SK-N-SH treated with all-trans-retinoic acid at 6 μM for 48 hours (cell line): ENCODE measurements at regions not wholly inside any gene's neighbourhood (a gene's known extent, or its start where the extent isn't known, plus 50 kb on each side); places are given as distances from the start of the nearest gene placed in this dataset.

Experiments used
- ATAC-seq: fragments of 200-7000 bp; cut with Tn5 transposase; 3 replicates; pipeline ENCODE4 v1.9.1; 2020; ENCODE audit warnings: mild to moderate bottlenecking, moderate library complexity
- BACH2 ChIP-seq: fragments of 250-450 bp; sonication (Bioruptor Pico); IDR thresholded peaks from 2 replicates; pipeline ENCODE4 v1.9.0; 2021; ENCODE audit warnings: mild to moderate bottlenecking, borderline replicate concordance
- GLIS3 ChIP-seq: fragments of 250-450 bp; sonication (Bioruptor Pico); IDR thresholded peaks from 2 replicates; pipeline ENCODE4 v1.5.0; 2020; ENCODE audit warnings: mild to moderate bottlenecking, moderate library complexity
- ISL1 ChIP-seq: fragments of 250-450 bp; sonication (Bioruptor Pico); IDR thresholded peaks from 2 replicates; pipeline ENCODE4 v2.1.2; 2022; ENCODE audit warnings: mild to moderate bottlenecking, moderate library complexity
- PPARA ChIP-seq: fragments of 250-450 bp; sonication (Bioruptor Pico); IDR thresholded peaks from 2 replicates; pipeline ENCODE4 v1.5.0; 2020; ENCODE audit warnings: mild to moderate bottlenecking, borderline replicate concordance
- RARB ChIP-seq: fragments of 250-450 bp; sonication (Bioruptor Pico); IDR thresholded peaks from 2 replicates; pipeline ENCODE4 v1.8.0; 2021; ENCODE audit warnings: mild to moderate bottlenecking, moderate library complexity
- SNAI2 ChIP-seq: fragments of 250-450 bp; sonication (Bioruptor Pico); IDR thresholded peaks from 2 replicates; pipeline ENCODE4 v1.5.0; 2020; ENCODE audit warnings: mild to moderate bottlenecking, moderate library complexity
- TCF4 ChIP-seq: fragments of 250-450 bp; sonication (Bioruptor Pico); IDR thresholded peaks from 2 replicates; pipeline ENCODE4 v1.8.0; 2021; ENCODE audit warnings: mild to moderate bottlenecking, moderate library complexity, borderline replicate concordance
- ZFP3 ChIP-seq: fragments of 250-450 bp; sonication (Bioruptor Pico); IDR thresholded peaks from 2 replicates; pipeline ENCODE4 v1.5.0; 2020; ENCODE audit warnings: mild to moderate bottlenecking, moderate library complexity
- ZNF70 ChIP-seq: fragments of 450-650 bp; formaldehyde crosslinking; IDR thresholded peaks from 2 replicates; pipeline ENCODE4 v1.5.0; 2020; ENCODE audit warnings: mild to moderate bottlenecking, moderate library complexity
- ZNF8 ChIP-seq: fragments of 450-650 bp; formaldehyde crosslinking; IDR thresholded peaks from 2 replicates; pipeline ENCODE4 v1.5.0; 2020; ENCODE audit warnings: mild to moderate bottlenecking, moderate library complexity
- TF ChIP-seq, protein P1 (sequence below): fragments of 250-450 bp; sonication (Bioruptor Pico); IDR thresholded peaks from 2 replicates; pipeline ENCODE4 v1.8.0; 2020; ENCODE audit warnings: mild to moderate bottlenecking, moderate library complexity, borderline replicate concordance
- TF ChIP-seq, protein P2 (sequence below): fragments of 250-450 bp; sonication (Bioruptor Pico); IDR thresholded peaks from 2 replicates; pipeline ENCODE4 v1.5.1; 2021; ENCODE audit warnings: mild to moderate bottlenecking, moderate library complexity
- TF ChIP-seq, protein P3 (sequence below): fragments of 250-450 bp; sonication (Bioruptor Pico); IDR thresholded peaks from 2 replicates; pipeline ENCODE4 v1.8.0; 2021; ENCODE audit warnings: low read depth, mild to moderate bottlenecking, moderate library complexity, borderline replicate concordance
- TF ChIP-seq, protein P4 (sequence below): fragments of 250-450 bp; sonication (Bioruptor Pico); IDR thresholded peaks from 2 replicates; pipeline ENCODE4 v1.5.0; 2020; ENCODE audit warnings: mild to moderate bottlenecking, moderate library complexity

DNA sequence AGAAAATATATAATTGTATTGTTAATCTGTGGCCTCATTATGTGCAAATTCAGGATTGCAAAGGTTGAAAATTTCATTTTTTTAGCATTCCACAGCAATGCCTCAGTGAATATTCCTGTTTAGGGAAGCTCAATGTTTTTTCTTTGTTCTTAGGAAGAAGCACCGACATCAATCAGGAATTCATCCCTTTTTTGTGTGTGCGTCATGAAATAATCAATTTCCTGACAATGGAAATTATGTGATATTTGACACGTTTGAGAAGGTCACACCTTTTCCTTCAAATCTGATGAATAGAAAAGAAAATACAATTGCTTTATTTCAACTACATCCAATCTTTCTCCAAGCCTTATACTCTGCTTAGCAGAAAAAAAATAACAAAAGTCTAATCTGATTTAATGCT lies 662.8 kb upstream of the FTMT start:
- no peak for ATAC-seq
- TF ChIP-seq ZNF70 (no peak), GLIS3 (CRISPR knock-in tag) (no peak), ZFP3 (no peak), SNAI2 (CRISPR knock-in tag) (no peak), TCF4 (CRISPR knock-in tag) (no peak), RARB (CRISPR knock-in tag) (no peak), ZNF8 (CRISPR knock-in tag) (no peak), ISL1 (CRISPR knock-in tag) (no peak), PPARA (CRISPR knock-in tag) (no peak)
- TF ChIP-seq, protein P1, sequence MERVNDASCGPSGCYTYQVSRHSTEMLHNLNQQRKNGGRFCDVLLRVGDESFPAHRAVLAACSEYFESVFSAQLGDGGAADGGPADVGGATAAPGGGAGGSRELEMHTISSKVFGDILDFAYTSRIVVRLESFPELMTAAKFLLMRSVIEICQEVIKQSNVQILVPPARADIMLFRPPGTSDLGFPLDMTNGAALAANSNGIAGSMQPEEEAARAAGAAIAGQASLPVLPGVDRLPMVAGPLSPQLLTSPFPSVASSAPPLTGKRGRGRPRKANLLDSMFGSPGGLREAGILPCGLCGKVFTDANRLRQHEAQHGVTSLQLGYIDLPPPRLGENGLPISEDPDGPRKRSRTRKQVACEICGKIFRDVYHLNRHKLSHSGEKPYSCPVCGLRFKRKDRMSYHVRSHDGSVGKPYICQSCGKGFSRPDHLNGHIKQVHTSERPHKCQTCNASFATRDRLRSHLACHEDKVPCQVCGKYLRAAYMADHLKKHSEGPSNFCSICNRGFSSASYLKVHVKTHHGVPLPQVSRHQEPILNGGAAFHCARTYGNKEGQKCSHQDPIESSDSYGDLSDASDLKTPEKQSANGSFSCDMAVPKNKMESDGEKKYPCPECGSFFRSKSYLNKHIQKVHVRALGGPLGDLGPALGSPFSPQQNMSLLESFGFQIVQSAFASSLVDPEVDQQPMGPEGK (CRISPR knock-in tag), result no peak
- TF ChIP-seq, protein P2, sequence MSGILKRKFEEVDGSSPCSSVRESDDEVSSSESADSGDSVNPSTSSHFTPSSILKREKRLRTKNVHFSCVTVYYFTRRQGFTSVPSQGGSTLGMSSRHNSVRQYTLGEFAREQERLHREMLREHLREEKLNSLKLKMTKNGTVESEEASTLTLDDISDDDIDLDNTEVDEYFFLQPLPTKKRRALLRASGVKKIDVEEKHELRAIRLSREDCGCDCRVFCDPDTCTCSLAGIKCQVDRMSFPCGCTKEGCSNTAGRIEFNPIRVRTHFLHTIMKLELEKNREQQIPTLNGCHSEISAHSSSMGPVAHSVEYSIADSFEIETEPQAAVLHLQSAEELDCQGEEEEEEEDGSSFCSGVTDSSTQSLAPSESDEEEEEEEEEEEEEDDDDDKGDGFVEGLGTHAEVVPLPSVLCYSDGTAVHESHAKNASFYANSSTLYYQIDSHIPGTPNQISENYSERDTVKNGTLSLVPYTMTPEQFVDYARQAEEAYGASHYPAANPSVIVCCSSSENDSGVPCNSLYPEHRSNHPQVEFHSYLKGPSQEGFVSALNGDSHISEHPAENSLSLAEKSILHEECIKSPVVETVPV (CRISPR knock-in tag), result no peak
- TF ChIP-seq, protein P3, sequence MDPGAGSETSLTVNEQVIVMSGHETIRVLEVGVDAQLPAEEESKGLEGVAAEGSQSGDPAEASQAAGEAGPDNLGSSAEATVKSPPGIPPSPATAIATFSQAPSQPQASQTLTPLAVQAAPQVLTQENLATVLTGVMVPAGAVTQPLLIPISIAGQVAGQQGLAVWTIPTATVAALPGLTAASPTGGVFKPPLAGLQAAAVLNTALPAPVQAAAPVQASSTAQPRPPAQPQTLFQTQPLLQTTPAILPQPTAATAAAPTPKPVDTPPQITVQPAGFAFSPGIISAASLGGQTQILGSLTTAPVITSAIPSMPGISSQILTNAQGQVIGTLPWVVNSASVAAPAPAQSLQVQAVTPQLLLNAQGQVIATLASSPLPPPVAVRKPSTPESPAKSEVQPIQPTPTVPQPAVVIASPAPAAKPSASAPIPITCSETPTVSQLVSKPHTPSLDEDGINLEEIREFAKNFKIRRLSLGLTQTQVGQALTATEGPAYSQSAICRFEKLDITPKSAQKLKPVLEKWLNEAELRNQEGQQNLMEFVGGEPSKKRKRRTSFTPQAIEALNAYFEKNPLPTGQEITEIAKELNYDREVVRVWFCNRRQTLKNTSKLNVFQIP, result no peak
- TF ChIP-seq, protein P4, sequence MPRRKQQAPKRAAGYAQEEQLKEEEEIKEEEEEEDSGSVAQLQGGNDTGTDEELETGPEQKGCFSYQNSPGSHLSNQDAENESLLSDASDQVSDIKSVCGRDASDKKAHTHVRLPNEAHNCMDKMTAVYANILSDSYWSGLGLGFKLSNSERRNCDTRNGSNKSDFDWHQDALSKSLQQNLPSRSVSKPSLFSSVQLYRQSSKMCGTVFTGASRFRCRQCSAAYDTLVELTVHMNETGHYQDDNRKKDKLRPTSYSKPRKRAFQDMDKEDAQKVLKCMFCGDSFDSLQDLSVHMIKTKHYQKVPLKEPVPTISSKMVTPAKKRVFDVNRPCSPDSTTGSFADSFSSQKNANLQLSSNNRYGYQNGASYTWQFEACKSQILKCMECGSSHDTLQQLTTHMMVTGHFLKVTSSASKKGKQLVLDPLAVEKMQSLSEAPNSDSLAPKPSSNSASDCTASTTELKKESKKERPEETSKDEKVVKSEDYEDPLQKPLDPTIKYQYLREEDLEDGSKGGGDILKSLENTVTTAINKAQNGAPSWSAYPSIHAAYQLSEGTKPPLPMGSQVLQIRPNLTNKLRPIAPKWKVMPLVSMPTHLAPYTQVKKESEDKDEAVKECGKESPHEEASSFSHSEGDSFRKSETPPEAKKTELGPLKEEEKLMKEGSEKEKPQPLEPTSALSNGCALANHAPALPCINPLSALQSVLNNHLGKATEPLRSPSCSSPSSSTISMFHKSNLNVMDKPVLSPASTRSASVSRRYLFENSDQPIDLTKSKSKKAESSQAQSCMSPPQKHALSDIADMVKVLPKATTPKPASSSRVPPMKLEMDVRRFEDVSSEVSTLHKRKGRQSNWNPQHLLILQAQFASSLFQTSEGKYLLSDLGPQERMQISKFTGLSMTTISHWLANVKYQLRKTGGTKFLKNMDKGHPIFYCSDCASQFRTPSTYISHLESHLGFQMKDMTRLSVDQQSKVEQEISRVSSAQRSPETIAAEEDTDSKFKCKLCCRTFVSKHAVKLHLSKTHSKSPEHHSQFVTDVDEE (CRISPR knock-in tag), result no peak

DNA sequence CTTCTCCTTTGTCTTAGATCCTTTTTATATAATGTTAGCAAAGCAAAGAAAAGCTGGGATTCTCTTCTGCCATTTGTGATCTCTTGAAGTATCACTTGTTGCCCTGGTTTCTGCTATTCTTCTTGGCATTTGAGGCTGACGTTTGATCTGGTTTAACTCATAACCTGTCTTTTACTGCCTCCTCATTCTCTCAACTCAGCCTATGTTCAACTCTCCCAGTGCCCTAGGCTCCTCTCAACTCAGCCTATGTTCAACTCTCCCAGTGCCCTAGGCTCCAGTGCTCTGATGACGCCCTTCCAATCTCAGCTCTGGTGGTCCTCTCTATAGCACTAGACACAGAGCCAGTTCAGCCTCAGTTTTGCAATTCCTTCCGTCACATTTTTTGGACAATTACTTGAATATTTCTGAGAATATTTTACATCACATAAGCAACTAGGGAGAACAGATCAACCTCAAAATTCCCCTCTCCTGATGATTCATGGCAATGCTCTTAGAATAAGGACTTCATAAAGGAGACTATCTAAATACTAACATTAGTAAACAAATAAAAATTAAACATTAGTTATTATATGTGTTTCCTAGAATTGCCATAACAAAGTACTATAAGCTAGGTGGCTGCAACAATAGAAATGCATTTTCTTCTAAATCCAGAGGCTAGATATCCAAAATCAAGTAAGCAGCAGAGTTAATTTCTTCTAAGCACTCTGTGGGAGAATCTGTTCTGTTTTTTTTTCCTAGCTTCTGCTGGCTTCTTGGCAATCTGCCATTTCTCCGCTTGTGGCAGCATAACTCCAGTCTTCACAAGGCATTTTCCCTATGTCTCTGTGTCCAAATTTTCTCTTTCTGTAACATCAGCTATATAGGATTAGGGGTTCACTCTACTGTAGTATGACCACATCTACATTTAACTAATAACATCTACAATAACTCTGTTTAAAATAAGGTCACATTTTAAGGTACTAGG lies 662.1 kb upstream of the FTMT start:
- peak; percentile 86 for ATAC-seq
- TF ChIP-seq ZFP3, result no peak
- TF ChIP-seq, protein P4 (CRISPR knock-in tag), result no peak
- TF ChIP-seq ZNF70, result no peak
- TF ChIP-seq BACH2 (CRISPR knock-in tag), result no peak
- TF ChIP-seq ISL1 (CRISPR knock-in tag), result no peak
- TF ChIP-seq, protein P1 (CRISPR knock-in tag), result no peak
- TF ChIP-seq, all 23 proteins: peak for 0
